ENCODE measurements at regions not wholly inside any gene's neighbourhood (a gene's known extent, or its start where the extent isn't known, plus 50 kb on each side); places are given as distances from the start of the nearest gene placed in this dataset.

DNA sequence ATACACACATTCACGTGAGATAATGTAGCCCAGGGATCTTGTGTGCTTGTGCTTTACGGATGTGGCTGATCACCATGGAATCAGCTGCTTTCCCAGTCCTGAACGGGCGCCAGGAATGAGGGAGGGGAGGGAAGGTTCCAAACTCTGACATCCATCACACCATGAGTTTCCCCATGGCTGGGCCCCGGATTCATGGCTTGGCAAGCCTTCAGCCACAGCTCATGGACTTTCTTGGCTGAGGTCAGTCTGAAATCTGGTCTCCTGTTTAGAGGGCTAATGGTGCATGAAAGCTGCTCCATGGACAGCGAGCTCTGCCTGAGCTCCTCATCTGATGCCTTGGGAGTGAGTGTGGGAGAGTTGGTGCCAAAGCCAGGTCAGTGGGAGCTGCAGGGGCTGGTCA is 767.6 kb upstream of the EEF2KMT start:
- DNase-seq: no peak

DNA sequence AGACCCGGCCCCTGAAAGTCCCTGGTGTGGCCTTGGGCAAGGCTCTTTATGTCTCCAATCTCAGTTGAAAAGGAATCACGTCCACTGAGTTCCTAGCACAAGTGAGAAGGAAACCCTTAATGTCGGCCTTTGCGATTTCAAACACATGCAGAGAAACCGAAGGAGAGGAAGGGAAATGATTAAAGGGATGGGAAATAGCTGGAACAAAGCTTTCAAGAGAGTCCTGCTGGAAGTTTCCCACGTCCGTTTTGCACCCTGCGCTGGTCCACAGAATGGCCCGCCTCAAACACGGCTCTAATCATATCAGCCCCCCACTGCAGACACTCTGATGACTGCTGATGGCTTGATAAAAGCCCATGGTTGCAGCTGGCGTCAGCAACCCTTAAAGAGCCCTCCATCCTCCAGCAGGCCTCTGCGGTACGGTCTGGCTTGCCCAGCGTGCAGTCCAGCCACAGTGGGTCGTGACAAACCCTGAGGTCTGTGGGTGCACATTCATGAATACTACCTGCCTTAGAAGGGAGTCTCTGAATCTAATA is 765.5 kb upstream of the EEF2KMT start:
- DNase-seq: no peak

DNA sequence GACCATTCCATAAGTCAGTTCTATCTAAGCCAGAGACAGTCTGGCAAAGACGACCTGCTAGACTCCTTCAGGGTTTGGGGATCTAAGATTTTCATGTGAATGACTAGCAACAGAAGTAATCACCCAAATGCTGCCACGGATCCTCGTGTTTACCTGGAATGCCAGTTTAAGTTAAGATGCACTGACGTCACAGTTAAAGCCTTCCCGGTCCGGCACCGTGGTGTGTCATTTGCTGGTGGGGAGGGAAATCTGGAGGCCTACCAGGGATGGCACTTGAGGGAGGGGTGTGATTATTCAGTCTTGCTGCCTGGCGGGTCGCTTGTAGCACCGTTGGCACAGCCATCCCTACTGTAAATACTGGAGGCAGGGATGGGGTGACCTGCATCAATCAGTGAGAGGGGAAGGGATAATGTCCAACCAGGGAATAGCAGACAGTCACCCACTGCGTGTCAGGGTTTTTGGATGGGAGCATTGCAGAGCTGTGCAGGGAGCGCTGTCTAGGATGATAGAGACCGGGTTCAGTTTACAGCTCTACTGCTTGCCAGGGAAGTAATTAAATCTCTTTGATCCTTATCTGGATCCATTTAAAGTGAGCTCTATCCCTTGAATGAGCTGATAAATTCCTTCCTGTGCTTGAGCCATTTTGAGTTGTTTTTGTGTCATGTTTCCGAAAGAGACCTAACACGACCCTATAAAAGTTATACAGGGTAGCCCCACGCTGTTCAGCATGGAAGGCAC is 764.7 kb upstream of the EEF2KMT start:
- no peak for DNase-seq

DNA sequence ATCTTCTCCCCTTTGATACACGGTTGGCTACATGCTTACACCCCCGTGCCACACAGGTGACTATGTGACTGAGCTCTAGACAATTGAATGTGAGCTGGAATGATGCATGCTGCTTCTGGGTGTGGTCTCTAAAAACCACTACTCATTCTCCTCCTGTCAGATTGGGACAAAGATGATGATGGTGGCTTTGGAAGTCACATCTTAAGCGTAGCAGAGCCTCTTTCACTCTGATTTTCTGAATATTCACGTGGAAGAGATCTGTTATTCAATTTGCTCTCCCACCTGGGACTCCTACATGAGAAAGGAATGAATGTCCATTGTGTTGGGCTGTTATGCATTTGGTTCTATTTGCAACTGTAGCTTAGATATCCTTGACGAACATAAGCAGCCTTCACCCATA is 763.6 kb upstream of the EEF2KMT start:
- no peak for DNase-seq

DNA sequence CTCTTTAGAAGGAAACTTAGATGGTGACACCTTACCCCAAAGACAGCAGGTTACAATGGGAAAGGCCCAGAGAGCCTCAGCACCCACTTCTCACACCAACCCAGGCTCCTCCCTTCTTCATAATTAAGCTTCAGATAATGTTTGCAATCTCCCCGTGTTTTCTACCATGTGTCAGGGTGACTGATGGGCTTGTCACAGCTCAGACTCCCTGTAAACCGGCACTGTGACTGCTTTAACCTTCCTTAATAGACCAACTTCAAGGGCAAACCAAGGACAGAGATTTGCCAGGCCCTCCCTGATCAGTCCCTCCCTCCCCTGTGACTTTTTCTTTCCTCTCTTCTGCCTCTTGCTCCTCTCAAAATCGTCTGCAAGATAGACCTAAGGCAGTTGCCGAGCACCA is 760.6 kb upstream of the EEF2KMT start:
- DNase-seq: no peak

DNA sequence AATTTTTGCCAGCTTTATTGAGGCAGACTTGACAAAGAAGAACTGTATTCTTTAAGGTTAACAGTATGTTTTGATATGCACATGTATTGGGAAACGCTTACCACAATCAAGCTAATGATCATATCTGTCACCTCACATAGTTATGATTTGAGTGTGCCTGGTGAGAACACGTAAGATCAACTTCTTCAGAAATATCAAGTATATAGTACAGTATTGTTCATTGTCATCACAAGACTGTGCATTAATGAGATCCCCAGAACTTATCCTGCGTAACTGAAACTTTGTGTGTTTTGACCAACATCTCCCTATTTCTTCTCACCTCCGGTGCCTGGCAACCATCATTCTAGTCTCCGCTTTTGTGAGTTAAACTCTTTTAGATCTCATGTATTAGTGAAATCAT is 756.4 kb upstream of the EEF2KMT start:
- no peak for DNase-seq

DNA sequence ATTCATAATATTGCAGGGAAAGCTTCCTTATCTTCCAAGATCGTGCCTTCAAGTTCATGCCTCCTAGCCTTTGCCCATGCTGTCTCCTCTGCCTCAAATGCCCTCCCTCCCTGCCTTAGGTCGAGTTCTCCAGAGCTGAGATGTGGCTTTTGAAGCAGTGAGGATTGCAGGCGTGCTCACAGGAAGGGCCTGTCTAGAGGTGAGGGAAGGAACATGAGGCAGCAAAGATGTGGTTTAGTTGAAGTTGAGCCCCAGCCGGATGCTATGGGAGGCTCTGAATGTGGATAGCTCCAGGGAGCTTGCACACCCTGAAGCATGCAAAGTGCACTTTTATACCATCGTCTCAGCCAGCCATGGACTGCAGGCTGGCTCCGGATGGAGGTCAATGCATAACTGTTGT is 754.6 kb upstream of the EEF2KMT start:
- DNase-seq: no peak

DNA sequence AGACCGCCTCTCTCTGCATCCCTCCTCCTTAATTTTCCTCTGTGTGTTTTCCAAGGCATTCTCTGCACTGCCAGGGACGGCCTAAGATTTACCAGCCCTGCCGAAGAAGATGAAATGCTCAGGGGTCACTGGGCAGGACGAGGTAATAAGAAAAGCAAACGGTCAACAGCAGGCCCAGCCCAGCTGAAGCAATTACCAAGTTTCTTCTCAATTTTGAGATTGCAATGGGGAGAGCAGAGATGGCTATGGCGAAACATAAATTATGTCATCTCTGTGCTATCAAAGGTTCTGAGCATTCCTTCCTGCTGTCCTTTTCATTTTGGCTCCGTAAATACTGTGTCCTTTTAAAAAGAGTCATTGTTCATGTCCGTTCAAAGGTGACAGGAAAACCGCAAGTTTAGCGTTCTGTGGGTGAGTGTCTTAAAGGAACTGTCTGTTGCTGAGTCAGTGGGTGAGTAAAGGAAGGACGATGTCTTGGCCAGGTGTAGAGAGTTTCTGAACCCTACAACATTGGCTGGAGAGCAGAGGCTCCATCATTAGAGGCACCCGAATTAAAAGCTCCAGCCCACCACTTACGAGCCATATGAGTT is 753.9 kb upstream of the EEF2KMT start:
- DNase-seq: no peak

DNA sequence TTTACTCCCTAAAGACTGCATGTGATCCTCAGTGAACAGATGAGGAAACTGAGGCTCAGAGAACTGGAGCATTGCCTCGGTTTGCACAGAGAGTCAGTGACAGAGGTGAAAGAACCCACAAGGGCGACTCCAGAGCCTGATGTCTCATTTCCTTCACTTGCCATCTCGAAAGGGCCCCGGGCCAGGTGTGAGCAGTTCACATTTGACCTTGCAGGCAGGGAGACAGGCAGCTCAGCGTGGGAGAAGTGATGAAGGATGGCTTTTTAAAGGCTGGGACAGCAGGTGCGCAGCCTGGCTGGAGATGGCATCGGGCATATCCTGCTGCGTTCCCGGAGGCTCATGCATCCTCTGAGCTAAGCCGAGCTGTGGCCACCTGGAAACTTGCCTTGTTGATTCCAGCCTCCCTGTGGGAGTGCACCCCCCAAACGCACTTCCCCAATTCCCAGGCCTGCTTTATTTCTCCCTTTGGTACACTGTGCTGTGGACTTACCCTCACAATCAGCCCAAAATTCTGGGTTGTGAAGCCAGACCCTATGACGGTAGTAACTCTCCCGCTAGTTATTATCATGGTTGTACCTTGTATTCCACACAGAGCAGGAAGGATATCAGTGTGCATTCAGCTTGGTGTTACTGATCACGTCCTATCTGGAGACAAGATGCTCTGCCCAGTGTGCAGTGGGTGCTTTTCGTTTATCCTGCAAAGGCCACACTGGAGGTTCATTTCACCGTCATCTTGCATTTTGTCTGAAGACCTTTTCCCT is 753.2 kb upstream of the EEF2KMT start:
- DNase-seq: no peak

DNA sequence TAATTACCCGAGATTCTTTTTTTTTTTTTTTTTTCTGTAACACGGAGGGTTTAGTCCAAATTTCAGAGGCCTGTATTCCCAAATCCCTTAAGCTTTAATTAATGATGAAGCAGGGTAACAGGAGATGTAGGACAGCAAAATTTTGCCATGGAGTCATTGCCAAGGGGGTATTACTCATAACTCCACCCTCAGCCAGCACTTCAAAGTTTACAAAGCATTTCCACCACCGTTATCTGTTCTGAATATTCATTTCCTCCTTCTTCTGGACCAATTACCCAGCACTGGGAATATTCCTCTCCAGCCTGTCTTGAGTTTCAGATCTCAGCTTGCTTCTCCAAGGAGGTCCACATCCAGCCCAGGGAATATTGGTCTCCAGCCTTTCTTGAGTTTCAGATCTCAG is 747.5 kb upstream of the EEF2KMT start:
- no peak for DNase-seq

DNA sequence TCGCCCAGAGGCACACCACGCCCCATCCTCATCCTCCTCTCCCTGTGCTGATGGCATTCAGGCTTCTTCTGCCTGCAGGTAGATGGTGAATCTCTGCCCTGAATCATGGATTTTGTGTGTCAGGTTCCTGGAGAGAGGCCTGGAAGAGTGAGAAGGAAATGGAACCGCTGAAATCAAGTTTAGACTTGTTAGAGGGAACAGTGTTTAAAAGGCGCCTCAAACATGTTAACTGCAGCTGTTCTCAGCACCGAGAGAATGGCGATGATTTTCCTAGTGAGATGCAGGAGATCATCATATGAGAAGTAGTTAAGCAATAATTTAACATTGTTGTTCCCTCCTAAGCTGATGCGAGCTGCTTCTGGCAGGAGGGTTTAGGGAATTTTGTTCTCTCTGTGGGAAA is 744.4 kb upstream of the EEF2KMT start:
- no peak for DNase-seq

DNA sequence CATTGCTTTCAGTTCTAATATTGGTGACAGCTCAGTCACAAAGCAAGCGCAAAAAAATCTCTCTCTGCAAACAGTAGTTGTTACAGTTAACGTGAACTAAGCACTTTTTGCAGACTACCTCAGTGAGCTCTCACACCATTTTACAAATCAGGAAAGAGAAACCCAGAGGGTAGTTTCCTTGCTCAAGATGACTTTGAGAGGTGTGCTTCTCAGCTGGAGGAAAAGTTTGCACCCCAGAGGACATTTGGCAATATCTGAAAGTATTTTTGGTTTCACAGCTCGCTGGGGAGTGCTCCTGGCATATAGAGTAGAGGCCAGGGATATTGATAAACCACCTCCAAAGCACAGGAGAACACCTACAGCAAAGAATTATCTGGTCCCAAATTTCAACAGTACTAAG is 741.1 kb upstream of the EEF2KMT start:
- DNase-seq: no peak

DNA sequence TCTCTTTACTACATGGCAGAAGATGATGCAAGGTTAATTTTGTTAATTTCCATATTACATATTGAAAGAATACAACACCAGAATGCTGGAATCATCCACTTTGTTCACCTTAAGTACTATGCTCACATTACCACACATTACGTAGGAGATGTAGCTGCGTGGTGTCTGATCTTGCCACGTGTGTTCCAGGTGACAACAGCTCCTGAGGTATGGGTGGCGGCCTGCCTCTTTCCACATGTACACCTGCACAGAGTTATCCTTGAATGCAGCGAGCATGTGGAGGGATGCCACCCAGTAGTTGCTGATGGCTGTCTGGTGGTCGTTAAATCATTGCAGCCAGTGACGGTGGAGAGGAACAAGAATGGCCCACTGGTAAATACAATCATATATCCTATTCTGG is 740.5 kb upstream of the EEF2KMT start:
- no peak for DNase-seq

DNA sequence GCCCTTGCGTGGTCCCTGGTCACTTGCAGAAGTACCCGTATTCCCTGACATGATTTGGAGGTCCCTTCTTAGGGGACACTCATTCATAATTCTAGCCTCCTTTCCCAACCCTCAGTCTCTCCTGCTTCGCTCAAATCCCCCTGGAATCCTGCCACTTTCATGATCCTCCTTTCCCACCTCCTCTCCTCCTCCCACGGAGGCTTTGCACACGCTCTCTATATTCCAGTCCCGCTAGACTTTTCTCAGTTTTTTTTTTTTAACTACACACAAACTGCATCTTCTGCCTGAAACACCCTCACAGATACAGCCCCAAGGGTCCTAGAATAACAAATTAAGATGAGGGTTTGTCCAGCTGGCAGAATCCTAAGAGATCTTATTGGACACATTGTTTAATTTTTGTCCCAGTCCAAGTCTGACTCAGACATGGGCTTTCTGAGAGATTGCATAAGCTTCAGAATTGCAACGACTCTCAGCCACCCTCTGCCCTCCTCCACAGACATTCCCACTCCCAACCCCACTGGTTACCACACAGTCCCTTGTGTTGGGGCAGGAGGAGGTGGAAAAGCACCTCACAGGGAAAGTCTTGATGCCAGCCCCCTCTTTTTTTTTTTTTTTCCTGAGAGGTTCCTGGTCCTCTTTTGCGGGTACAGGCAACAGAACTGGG is 739.5 kb upstream of the EEF2KMT start:
- no peak for DNase-seq

DNA sequence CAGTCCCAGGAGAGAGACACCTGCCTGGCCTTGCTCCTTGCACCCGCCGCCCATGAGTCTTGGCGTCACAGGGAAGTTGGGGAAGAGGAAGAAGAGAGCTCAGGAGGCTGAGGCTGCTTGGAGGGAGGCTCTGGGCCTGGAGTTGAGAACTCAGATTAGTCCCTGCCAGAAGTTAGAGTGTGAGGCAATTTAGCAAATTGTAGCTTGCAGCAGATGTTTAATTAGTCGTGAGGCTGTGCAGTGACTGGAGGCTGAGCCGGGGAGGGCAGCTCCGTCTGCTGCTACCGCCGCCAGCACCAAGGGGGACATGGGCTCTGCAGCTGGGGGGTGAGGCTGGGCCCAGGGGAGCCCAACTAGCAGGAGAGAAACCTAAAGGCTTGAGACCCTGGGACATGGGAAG is 738.3 kb upstream of the EEF2KMT start:
- no peak for DNase-seq

DNA sequence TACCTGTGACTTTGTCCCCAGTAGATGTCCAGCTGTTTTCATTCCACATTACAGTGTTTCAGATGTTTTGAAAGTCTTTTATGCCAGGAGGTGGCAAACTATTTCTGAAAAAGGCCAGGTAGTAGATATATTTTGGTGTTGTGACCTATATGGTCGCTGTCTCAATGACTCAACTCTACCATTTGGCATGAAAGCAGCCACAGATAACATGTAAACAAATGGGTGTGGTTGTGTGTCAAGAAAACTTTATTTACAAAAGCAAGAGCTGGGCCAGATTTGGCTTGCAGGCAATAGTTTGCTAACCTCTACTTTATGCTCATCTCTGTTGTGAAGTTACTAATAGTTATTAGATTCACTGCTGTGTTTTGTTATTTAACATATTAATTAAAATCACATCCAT is 728.7 kb upstream of the EEF2KMT start:
- DNase-seq: no peak

DNA sequence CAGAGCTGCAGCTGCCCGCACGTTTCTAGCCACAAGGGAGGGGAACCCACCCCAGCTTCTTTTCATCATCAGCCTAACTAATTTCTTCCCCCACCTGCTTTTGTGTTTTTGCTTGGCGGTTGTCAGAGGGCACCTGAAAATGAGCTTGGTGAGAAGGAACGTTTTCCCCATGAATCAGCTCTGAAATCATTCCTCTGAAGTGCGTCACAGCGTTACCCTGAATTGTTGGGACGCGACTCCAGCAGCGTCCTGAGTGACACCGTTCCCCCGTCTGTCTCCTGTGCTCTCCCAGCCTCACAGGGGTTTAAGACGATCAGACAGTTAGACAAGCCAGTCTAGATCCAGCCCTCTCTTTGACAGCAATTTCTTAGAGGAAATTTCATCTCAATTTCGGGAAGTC is 722.9 kb upstream of the EEF2KMT start:
- no peak for DNase-seq

DNA sequence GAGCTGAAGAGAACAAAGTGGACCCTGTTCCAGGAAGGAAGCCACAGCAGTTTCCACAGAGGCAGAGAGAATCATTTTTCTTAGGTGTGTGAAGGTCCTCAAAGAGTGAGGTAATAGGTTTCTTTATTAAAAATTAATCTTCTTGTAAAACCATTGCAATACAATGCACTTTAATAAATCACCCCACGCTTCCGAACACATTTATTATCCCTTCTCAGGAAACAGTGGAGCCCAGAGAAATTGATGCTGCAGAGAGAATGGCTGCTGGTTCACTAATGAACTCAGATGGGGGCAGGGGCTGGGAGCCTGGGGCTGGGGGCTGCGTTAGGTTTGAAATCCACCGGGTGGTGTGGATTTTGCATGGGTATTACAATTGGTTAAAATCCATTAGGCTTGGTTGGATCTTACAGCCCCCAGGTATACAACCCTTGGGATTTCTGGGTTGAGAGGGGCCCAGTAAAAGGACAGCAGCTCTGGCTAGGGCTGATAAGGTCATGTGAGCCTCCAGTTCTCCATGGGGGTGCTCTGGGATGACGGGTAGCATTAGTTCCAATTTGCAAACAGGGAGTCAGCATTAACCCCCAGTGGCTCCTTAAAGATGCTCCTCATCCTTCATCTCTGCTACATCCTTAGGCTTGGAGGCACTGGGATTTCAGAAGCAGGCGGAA is 718.1 kb upstream of the EEF2KMT start:
- DNase-seq: no peak

DNA sequence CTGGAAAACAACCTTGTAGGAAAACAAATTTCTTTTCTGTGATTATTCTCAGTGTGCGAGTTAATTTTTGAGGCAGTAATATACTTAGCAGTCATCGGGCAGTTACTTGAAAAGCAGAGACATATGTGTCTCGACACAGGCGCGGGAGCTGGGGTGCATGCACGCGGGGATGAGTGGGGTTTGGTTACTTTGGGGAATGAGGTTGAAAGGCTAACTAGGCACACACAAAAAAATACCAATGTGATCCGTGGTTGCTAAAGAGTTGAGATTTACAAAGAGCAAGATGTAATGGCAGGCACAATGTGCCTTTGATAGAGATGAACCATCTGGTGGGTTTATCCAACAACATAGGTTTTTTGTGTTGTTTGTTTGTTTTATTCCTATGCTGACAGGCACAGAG is 703.8 kb upstream of the EEF2KMT start:
- DNase-seq: no peak

DNA sequence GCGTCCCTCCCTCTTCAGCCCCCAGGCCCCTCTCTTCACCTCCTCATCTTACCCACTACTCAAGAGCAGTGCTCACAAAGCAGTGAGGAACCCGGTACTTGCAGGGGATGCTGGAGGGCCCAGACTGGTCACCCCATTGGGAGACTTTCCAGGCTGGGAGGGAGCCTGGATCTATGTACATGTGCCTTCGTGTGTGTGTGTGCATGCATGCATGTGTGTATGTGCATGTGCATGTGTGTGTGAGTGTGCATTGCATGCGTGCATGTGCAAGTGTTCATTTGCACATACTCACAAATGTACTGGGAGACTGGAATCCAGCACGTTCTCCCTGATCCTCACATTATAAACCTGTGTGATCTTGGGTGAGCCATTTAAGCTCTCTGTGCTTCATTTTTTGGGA is 696.0 kb upstream of the EEF2KMT start:
- no peak for DNase-seq

DNA sequence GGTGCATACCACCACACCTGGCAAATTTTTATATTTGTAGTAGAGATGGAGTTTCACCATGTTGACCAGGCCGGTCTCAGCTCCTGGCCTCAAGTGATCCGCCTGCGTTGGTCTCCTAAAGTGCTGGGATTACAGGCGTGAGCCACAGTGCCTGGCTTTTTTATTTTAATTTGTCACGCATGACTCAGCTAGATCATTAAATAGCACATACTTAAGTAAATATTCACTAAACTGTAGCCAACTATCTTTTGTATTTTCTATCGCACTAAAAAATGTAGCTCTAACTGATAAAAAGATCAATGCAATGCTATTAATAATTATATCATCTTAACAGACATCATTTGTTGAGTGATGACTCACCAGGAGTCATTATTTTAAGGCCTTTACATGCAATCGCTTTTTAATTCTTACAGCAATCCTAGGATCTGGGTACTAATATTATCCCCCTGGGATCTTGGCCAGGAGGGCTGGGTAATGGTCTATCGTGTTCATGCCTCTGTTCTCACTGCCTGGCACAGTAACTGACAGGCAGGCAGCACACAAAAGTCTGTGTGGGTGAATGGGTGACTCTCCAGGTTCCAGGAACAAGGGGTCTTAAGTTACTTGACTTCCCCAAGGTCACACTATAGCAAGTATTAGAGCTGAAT is 693.5 kb upstream of the EEF2KMT start:
- DNase-seq: no peak

DNA sequence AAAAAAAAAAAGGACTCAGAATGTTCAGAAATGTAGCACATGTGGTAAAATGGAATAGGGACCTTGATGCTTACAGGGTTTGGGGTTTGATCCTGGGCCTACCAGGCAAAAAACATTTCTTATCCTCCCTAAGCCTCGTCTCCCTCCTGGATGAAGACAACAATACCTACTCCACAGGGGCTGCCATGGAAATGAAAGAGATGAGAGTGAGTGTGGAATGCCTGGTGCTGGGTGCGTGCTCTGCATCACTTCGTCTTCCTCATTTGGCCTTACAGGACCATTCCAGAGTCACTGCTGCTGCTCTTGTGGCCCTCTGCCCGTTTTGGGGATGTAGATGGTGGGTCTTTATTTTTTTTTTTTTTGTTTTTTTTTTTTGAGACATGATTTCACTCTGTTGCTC is 692.9 kb upstream of the EEF2KMT start:
- no peak for DNase-seq

DNA sequence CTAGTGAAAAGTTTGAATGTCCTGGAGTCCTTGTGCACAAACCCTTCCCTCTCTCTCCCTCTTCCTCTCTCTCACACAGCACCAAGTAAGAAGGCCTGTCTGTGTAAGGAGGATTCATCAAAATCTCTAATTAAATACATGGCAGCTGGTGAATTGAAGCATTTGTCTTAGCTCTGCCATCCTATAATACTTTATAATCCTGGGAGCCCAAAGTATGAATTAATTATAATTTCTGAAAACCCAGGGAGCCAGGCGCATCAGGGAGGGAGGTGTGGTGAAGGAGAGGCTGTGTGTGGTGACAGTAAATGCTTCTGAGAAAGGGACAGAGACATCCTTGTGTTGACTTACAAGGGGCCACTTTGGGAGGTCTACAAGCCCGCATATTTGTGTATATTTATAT is 691.4 kb upstream of the EEF2KMT start:
- no peak for DNase-seq
